A549 (cell line): ENCODE measurements at regions not wholly inside any gene's neighbourhood (a gene's known extent, or its start where the extent isn't known, plus 50 kb on each side); places are given as distances from the start of the nearest gene placed in this dataset.

Experiments used
- BCL3 ChIP-seq: fragments of >200 bp; sonication (Bioruptor Twin); formaldehyde crosslinking; IDR thresholded peaks from 3 replicates; pipeline ENCODE4 v1.6.1; 2016
- BHLHE40 ChIP-seq: IDR thresholded peaks from 2 replicates; pipeline ENCODE4 v1.6.1; 2012; ENCODE audit warnings: low read depth, low read length, inconsistent platforms
- CTCF ChIP-seq: fragments of >200 bp; sonication (Bioruptor Twin); formaldehyde crosslinking; IDR thresholded peaks from 3 replicates; pipeline ENCODE4 v1.5.1; 2016
- MAFK ChIP-seq: fragments of 450-650 bp; IDR thresholded peaks from 2 replicates; pipeline ENCODE4 v1.6.1; 2014; ENCODE audit not compliant: partially characterized antibody
- MAZ ChIP-seq: fragments of 150-350 bp; IDR thresholded peaks from 2 replicates; pipeline ENCODE4 v1.6.1; 2014; ENCODE audit warnings: antibody characterized with exemption, low read depth, low read length, borderline replicate concordance
- RCOR1 ChIP-seq: fragments of 150-350 bp; IDR thresholded peaks from 2 replicates; pipeline ENCODE4 v1.6.1; 2014; ENCODE audit warnings: antibody characterized with exemption, low read length, low read depth
- REST ChIP-seq: fragments of 200-600 bp; sonication (generic); IDR thresholded peaks from 2 replicates; pipeline ENCODE4 v1.6.1; 2016; ENCODE audit warnings: antibody characterized with exemption, mild to moderate bottlenecking, moderate library complexity

- no peak for TF ChIP-seq CTCF
- no peak for TF ChIP-seq REST
- no peak for TF ChIP-seq RCOR1
- peak; percentile 72 for TF ChIP-seq MAFK
- TF ChIP-seq BHLHE40 = no peak
- TF ChIP-seq BCL3 = no peak
- TF ChIP-seq MAZ = no peak
These were observed 252.9 kb upstream of the ANKH start for GRCh38 chr5:15124461-15124860.
